H1 (cell line): ENCODE measurements at regions not wholly inside any gene's neighbourhood (a gene's known extent, or its start where the extent isn't known, plus 50 kb on each side); places are given as distances from the start of the nearest gene placed in this dataset.

ENCODE experiments used
- CHD1 ChIP-seq: IDR thresholded peaks from 2 replicates; pipeline ENCODE4 v1.6.1; 2012; ENCODE audit warnings: low read depth, low read length, improper control_type of control experiment
- RFX5 ChIP-seq: IDR thresholded peaks from 2 replicates; pipeline ENCODE4 v1.6.1; 2011; ENCODE audit warnings: low read depth, low read length, improper control_type of control experiment, borderline replicate concordance
- SAP30 ChIP-seq: fragments of 300-600 bp; sonication (generic); IDR thresholded peaks from 2 replicates; pipeline ENCODE4 v1.7.1; 2012; ENCODE audit warnings: low read length, moderate library complexity, mild to moderate bottlenecking, inconsistent platforms; ENCODE audit not compliant: insufficient read depth, insufficient replicate concordance
- USF2 ChIP-seq: IDR thresholded peaks from 2 replicates; pipeline ENCODE4 v1.6.1; 2011; ENCODE audit warnings: low read length, improper control_type of control experiment

GRCh38 chr19:28417361-28417760 lies 795.6 kb downstream of the UQCRFS1 start (continued):
- TF ChIP-seq CHD1 (no peak), SAP30 (no peak), USF2 (no peak), RFX5 (no peak)
